Liver (tissue), 7 donors: ENCODE measurements at regions not wholly inside any gene's neighbourhood (a gene's known extent, or its start where the extent isn't known, plus 50 kb on each side); places are given as distances from the start of the nearest gene placed in this dataset.

Experiments
- DNase-seq: peaks from one replicate; pipeline ENCODE4 v3.0.0-alpha.2; 2017; ENCODE audit warnings: low spot score
- H3K27ac ChIP-seq, 2 donors: one replicate each; pipeline ENCODE4 v1.7.0; 2013; ENCODE audit warnings: inconsistent platforms in 2 of 2, low read length in 2 of 2, control low read depth in 1 of 2, low read depth in 1 of 2, mild to moderate bottlenecking in 1 of 2
- H3K27me3 ChIP-seq, 4 donors: one replicate each; pipeline versions ENCODE4 v1.6.1 to v1.7.0; 2013; ENCODE audit warnings: low read length in 3 of 4, inconsistent platforms in 1 of 4, mild to moderate bottlenecking in 1 of 4, moderate library complexity in 1 of 4; ENCODE audit not compliant: control insufficient read depth in 4 of 4, insufficient read depth in 4 of 4
- H3K36me3 ChIP-seq, 4 donors: one replicate each; pipeline versions ENCODE4 v1.6.1 to v1.7.0; 2013; ENCODE audit warnings: low read length in 3 of 4, mild to moderate bottlenecking in 3 of 4, low read depth in 1 of 4, moderate library complexity in 1 of 4; ENCODE audit not compliant: control insufficient read depth in 4 of 4, insufficient read depth in 3 of 4
- H3K4me1 ChIP-seq, 4 donors: one replicate each; pipeline versions ENCODE4 v1.6.1 to v1.7.0; 2013; ENCODE audit warnings: low read length in 3 of 4, mild to moderate bottlenecking in 3 of 4, moderate library complexity in 1 of 4; ENCODE audit not compliant: control insufficient read depth in 4 of 4, insufficient read depth in 4 of 4
- H3K4me3 ChIP-seq, 3 donors: one replicate each; pipeline versions ENCODE4 v1.6.1 to v1.7.0; 2013; ENCODE audit warnings: low read length in 3 of 3, control low read depth in 1 of 3, low read depth in 1 of 3, mild to moderate bottlenecking in 1 of 3
- H3K9ac ChIP-seq, 2 donors: one replicate each; pipeline ENCODE4 v1.7.0; 2013; ENCODE audit warnings: low read length in 2 of 2, mild to moderate bottlenecking in 2 of 2, moderate library complexity in 2 of 2, control low read depth in 1 of 2, low read depth in 1 of 2
- H3K9me3 ChIP-seq, 4 donors: one replicate each; pipeline versions ENCODE4 v1.6.1 to v1.7.0; 2013; ENCODE audit warnings: low read length in 3 of 4; ENCODE audit not compliant: control insufficient read depth in 4 of 4
- EGR1 ChIP-seq, 2 donors: IDR thresholded peaks; 2 replicates each; pipeline ENCODE4 v1.6.1; 2016 to 2018; ENCODE audit warnings: antibody characterized with exemption in 2 of 2, low read depth in 2 of 2
- FOXA1 ChIP-seq: IDR thresholded peaks from 2 replicates; pipeline ENCODE4 v1.6.1; 2016; ENCODE audit warnings: antibody characterized with exemption
- FOXA2 ChIP-seq: IDR thresholded peaks from 2 replicates; pipeline ENCODE4 v1.6.1; 2016; ENCODE audit warnings: antibody characterized with exemption
- GABPA ChIP-seq, 2 donors: IDR thresholded peaks in 1 of 2; conservative IDR thresholded peaks in 1 of 2; 2 replicates each; pipeline ENCODE4 v1.6.1; 2016; ENCODE audit warnings: antibody characterized with exemption in 2 of 2, mild to moderate bottlenecking in 1 of 2, moderate library complexity in 1 of 2
- HNF4A ChIP-seq, 2 donors: conservative IDR thresholded peaks; 2 replicates each; pipeline ENCODE4 v1.6.1; 2016; ENCODE audit warnings: antibody characterized with exemption in 2 of 2, mild to moderate bottlenecking in 2 of 2
- HNF4G ChIP-seq: IDR thresholded peaks from 2 replicates; pipeline ENCODE4 v1.6.1; 2016; ENCODE audit warnings: antibody characterized with exemption
- JUND ChIP-seq, 2 donors: IDR thresholded peaks; 2 replicates each; pipeline ENCODE4 v1.6.1; 2016; ENCODE audit warnings: antibody characterized with exemption in 2 of 2
- NR2F2 ChIP-seq: IDR thresholded peaks from 2 replicates; pipeline ENCODE4 v1.6.1; 2016; ENCODE audit warnings: antibody characterized with exemption
- RAD21 ChIP-seq, 2 donors: IDR thresholded peaks; 2 replicates each; pipeline ENCODE4 v1.6.1; 2016; ENCODE audit warnings: antibody characterized with exemption in 2 of 2, mild to moderate bottlenecking in 2 of 2
- TAF1 ChIP-seq: conservative IDR thresholded peaks from 2 replicates; pipeline ENCODE4 v1.6.1; 2016; ENCODE audit warnings: antibody characterized with exemption, mild to moderate bottlenecking
- YY1 ChIP-seq: IDR thresholded peaks from 2 replicates; pipeline ENCODE4 v1.6.1; 2016; ENCODE audit warnings: antibody characterized with exemption, mild to moderate bottlenecking
- WGBS: extraction: QIAGEN DNeasy Blood & Tissue Kit; methylation state at CpG from one replicate; pipeline ENCODE4 v1.1.7; 2013; 5-methylcytosine and 5-hydroxymethylcytosine counted together
- TF ChIP-seq, protein P1 (sequence below): IDR thresholded peaks from 2 replicates; pipeline ENCODE4 v1.6.1; 2016; ENCODE audit warnings: antibody characterized with exemption
- TF ChIP-seq, protein P2 (sequence below): IDR thresholded peaks from 2 replicates; pipeline ENCODE4 v1.6.1; 2016; ENCODE audit warnings: antibody characterized with exemption, mild to moderate bottlenecking
- TF ChIP-seq, protein P3 (sequence below): IDR thresholded peaks from 2 replicates; pipeline ENCODE4 v1.6.1; 2016; ENCODE audit warnings: antibody characterized with exemption
- TF ChIP-seq, protein P4 (sequence below): IDR thresholded peaks from 2 replicates; pipeline ENCODE4 v1.6.1; 2016; ENCODE audit warnings: antibody characterized with exemption
- donor health status: healthy.
- donor health status: healthy.
- donor health status: healthy.
- donor health status: healthy.

DNA sequence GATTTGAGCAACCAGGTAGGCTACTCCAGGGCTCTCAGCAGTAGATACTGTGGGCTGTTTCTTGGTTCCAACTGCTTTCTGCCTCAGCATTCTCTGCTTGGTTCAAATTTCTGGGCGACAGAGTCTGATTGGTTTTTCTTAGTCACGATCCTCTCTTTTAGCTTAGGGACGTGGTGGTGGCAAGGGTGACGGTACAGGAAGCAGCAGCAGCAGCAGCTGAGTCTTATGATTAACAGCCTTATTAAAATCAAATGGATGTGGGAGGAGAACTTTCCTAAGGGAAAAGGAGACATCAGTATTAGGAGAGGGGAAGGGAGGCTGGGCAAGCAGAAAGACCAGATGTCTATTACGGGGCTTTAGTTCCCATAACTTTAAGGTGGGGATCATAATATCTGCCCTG lies 156.5 kb upstream of the PLPP4 start:
- peaks cover 0 to 2% (median 0%) of the 10 kb centered on the region in 4 donors for H3K27me3 ChIP-seq
- no peaks in the 10 kb centered on the region for H3K4me1 ChIP-seq
- 80% methylated on average over 5 of the region's 5 CpGs for WGBS
- no peak overlapping the region for H3K27ac ChIP-seq
- no peak overlapping the region for H3K9ac ChIP-seq
- no peak overlapping the region for H3K4me3 ChIP-seq
- no peak for DNase-seq
- H3K36me3 ChIP-seq = no peaks in the 10 kb centered on the region
- no peak for TF ChIP-seq RAD21 (IDR thresholded peaks at IDR 0.05)
- TF ChIP-seq, protein P1, sequence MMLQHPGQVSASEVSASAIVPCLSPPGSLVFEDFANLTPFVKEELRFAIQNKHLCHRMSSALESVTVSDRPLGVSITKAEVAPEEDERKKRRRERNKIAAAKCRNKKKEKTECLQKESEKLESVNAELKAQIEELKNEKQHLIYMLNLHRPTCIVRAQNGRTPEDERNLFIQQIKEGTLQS = no peak
- H3K9me3 ChIP-seq = peaks cover 0 to under 1% (median 0%) of the 10 kb centered on the region in 4 donors

DNA sequence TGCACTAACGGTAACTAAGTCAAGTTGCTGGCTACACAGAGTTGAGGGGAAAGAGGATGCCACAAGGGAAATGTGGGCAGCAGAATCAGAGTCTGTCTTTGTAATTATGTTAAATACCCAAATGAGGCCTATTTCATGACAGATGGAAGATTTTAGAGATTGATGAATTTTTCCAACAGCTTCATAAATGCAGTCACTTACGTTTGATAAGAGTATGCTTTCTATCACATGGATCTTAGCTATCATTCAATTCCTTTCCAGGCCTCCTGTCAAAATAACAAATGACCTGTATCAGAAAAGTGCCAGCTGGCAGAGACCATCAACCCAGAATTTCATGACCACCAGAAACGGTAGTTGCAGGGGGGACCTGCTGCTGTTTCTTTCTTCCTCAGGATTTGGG lies 148.4 kb upstream of the PLPP4 start:
- peaks cover 0 to 6% (median 0%) of the 10 kb centered on the region in 4 donors for H3K9me3 ChIP-seq

DNA sequence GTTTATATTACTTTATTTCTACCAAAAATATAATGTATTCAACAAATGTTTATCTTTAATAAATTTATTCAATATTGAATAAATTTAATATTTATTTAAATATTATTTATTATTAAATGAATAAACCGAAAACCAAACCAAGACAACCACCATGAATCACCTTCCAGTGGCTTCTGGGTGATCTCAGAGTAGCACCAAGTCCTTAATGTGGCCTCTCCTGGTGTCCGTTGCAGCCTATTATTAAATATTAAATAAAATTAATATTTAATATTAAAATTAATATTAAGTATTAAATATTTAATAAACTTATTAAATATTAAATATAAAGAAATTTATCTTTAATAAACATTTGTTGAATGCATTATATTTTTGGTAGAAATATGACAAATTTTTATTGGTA lies 143.3 kb upstream of the PLPP4 start:
- TF ChIP-seq, protein P1 = no peak
- TF ChIP-seq GABPA (IDR thresholded peaks at IDR 0.05 in 1 of 2, conservative IDR thresholded peaks at IDR 0.05 in 1 of 2) = no peak
- no peak for TF ChIP-seq RAD21 (IDR thresholded peaks at IDR 0.05)
- TF ChIP-seq HNF4G = no peak
- no peak for TF ChIP-seq YY1
- no peak for TF ChIP-seq NR2F2
- TF ChIP-seq EGR1 (IDR thresholded peaks at IDR 0.05; ENCODE audit: low read depth in 2 of 2) = no peak
- no peak for TF ChIP-seq HNF4A (conservative IDR thresholded peaks at IDR 0.05)
- TF ChIP-seq, protein P2, sequence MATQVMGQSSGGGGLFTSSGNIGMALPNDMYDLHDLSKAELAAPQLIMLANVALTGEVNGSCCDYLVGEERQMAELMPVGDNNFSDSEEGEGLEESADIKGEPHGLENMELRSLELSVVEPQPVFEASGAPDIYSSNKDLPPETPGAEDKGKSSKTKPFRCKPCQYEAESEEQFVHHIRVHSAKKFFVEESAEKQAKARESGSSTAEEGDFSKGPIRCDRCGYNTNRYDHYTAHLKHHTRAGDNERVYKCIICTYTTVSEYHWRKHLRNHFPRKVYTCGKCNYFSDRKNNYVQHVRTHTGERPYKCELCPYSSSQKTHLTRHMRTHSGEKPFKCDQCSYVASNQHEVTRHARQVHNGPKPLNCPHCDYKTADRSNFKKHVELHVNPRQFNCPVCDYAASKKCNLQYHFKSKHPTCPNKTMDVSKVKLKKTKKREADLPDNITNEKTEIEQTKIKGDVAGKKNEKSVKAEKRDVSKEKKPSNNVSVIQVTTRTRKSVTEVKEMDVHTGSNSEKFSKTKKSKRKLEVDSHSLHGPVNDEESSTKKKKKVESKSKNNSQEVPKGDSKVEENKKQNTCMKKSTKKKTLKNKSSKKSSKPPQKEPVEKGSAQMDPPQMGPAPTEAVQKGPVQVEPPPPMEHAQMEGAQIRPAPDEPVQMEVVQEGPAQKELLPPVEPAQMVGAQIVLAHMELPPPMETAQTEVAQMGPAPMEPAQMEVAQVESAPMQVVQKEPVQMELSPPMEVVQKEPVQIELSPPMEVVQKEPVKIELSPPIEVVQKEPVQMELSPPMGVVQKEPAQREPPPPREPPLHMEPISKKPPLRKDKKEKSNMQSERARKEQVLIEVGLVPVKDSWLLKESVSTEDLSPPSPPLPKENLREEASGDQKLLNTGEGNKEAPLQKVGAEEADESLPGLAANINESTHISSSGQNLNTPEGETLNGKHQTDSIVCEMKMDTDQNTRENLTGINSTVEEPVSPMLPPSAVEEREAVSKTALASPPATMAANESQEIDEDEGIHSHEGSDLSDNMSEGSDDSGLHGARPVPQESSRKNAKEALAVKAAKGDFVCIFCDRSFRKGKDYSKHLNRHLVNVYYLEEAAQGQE = no peak
- TF ChIP-seq FOXA1 = no peak
- DNase-seq = no peak
- Histone ChIP-seq H3K4me3 (no peak overlapping the region), H3K27ac (no peak overlapping the region), H3K27me3 (peaks cover 0 to 3% (median 0%) of the 10 kb centered on the region in 4 donors), H3K36me3 (no peaks in the 10 kb centered on the region), H3K9ac (no peak overlapping the region), H3K9me3 (no peaks in the 10 kb centered on the region), H3K4me1 (no peaks in the 10 kb centered on the region)
- WGBS = 76% methylated on average over 2 of the region's 2 CpGs

More for the DNA sequence above, 148.4 kb upstream of the PLPP4 start:
- Histone ChIP-seq H3K4me1 (no peaks in the 10 kb centered on the region), H3K27ac (no peak overlapping the region), H3K27me3 (no peaks in the 10 kb centered on the region), H3K9ac (no peak overlapping the region), H3K36me3 (no peaks in the 10 kb centered on the region), H3K4me3 (no peak overlapping the region)
- DNase-seq = no peak
- TF ChIP-seq, protein P3, sequence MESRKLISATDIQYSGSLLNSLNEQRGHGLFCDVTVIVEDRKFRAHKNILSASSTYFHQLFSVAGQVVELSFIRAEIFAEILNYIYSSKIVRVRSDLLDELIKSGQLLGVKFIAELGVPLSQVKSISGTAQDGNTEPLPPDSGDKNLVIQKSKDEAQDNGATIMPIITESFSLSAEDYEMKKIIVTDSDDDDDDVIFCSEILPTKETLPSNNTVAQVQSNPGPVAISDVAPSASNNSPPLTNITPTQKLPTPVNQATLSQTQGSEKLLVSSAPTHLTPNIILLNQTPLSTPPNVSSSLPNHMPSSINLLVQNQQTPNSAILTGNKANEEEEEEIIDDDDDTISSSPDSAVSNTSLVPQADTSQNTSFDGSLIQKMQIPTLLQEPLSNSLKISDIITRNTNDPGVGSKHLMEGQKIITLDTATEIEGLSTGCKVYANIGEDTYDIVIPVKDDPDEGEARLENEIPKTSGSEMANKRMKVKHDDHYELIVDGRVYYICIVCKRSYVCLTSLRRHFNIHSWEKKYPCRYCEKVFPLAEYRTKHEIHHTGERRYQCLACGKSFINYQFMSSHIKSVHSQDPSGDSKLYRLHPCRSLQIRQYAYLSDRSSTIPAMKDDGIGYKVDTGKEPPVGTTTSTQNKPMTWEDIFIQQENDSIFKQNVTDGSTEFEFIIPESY = no peak
- TF ChIP-seq EGR1 (IDR thresholded peaks at IDR 0.05; ENCODE audit: low read depth in 2 of 2) (no peak), NR2F2 (no peak), TAF1 (no peak), RAD21 (IDR thresholded peaks at IDR 0.05) (no peak), FOXA2 (no peak), YY1 (no peak), GABPA (IDR thresholded peaks at IDR 0.05 in 1 of 2, conservative IDR thresholded peaks at IDR 0.05 in 1 of 2) (no peak), JUND (IDR thresholded peaks at IDR 0.05) (no peak)
- TF ChIP-seq, protein P4, sequence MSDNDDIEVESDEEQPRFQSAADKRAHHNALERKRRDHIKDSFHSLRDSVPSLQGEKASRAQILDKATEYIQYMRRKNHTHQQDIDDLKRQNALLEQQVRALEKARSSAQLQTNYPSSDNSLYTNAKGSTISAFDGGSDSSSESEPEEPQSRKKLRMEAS = no peak
- TF ChIP-seq, protein P2 = no peak
- 63% methylated on average over 3 of the region's 3 CpGs for WGBS
